ENCODE measurements at regions not wholly inside any gene's neighbourhood (a gene's known extent, or its start where the extent isn't known, plus 50 kb on each side); places are given as distances from the start of the nearest gene placed in this dataset.

DNA sequence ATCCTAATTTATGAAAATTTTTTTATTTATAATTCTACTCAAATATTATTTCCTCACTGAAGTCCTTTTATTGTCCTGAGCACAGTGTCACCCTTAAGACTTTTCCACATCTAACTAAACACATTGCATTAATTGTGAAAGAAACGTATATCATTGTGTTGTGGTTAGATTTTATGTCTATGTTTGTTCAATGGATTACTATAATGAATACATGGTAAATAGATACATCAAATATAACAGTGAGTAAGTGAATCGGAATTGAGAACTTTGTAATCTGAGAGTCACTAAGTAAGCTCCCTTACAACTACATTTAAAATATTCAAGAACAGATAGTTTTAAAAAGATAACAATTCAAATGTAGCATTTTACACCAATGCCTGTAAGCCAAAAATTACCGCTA, 417.6 kb upstream of the PCDH20 start:
- Mint-ChIP-seq H3K4me3 (no peak overlapping the region), H3K27ac (no peak overlapping the region), H3K9me3 (no peaks in the 10 kb centered on the region), H3K4me1 (no peaks in the 10 kb centered on the region), H3K36me3 (ENCODE audit: low read depth) (no peaks in the 10 kb centered on the region), H3K27me3 (ENCODE audit: low read depth, poor library complexity) (no peaks in the 10 kb centered on the region)
- TF ChIP-seq, protein P1, sequence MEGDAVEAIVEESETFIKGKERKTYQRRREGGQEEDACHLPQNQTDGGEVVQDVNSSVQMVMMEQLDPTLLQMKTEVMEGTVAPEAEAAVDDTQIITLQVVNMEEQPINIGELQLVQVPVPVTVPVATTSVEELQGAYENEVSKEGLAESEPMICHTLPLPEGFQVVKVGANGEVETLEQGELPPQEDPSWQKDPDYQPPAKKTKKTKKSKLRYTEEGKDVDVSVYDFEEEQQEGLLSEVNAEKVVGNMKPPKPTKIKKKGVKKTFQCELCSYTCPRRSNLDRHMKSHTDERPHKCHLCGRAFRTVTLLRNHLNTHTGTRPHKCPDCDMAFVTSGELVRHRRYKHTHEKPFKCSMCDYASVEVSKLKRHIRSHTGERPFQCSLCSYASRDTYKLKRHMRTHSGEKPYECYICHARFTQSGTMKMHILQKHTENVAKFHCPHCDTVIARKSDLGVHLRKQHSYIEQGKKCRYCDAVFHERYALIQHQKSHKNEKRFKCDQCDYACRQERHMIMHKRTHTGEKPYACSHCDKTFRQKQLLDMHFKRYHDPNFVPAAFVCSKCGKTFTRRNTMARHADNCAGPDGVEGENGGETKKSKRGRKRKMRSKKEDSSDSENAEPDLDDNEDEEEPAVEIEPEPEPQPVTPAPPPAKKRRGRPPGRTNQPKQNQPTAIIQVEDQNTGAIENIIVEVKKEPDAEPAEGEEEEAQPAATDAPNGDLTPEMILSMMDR (IDR thresholded peaks at IDR 0.05): no peak
- DNase-seq: no peak

DNA sequence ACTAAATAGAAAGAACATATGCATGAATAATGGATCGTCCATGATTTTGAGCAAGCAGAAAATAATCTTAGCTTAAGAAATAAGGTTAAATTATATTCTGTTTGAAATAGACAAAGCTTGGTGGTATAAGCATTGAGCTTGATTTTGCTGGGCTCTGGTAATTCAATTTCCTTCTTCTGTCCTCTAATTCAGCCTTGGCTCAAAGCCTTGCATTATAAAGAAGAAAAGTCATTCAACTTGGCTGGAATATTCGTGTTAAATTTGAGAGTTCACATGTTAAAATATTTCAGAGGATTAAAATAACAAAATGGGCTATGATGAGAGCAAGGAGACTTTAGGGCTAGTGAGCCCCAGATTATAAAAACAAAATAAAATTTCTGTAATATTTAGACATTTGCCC, 415.4 kb upstream of the PCDH20 start:
- TF ChIP-seq, protein P1 (IDR thresholded peaks at IDR 0.05): no peak
- H3K36me3 Mint-ChIP-seq (ENCODE audit: low read depth): no peaks in the 10 kb centered on the region
- no peaks in the 10 kb centered on the region for H3K27me3 Mint-ChIP-seq (ENCODE audit: low read depth, poor library complexity)
- H3K27ac Mint-ChIP-seq: no peak overlapping the region
- H3K9me3 Mint-ChIP-seq: no peaks in the 10 kb centered on the region
- DNase-seq: no peak
- H3K4me1 Mint-ChIP-seq: no peaks in the 10 kb centered on the region
- no peak overlapping the region for H3K4me3 Mint-ChIP-seq

DNA sequence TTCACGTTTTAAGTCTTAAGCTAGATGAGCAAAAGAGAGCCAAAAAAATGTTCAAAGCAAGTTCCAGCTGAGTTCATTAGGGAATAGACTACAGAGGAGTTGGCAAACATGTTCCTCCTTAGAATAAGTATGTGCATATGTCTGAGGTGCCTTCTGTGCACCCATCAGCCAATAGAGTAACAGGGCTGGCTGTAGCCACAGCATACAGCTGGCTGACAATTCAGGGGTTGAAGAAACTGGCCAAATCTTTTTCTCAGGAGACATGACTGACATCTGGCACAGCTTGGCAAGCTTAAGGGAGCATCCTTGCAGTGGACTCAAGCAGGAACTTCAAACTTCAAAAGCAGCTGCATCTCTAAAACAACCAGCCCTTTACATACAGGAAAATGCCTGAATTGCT, 414.8 kb upstream of the PCDH20 start:
- no peaks in the 10 kb centered on the region for H3K36me3 Mint-ChIP-seq (ENCODE audit: low read depth)
- H3K9me3 Mint-ChIP-seq: no peaks in the 10 kb centered on the region
- no peak overlapping the region for H3K4me3 Mint-ChIP-seq
- TF ChIP-seq, protein P1 (IDR thresholded peaks at IDR 0.05): no peak
- H3K27ac Mint-ChIP-seq: no peak overlapping the region
- H3K27me3 Mint-ChIP-seq (ENCODE audit: low read depth, poor library complexity): no peaks in the 10 kb centered on the region
- no peaks in the 10 kb centered on the region for H3K4me1 Mint-ChIP-seq
- DNase-seq: no peak

DNA sequence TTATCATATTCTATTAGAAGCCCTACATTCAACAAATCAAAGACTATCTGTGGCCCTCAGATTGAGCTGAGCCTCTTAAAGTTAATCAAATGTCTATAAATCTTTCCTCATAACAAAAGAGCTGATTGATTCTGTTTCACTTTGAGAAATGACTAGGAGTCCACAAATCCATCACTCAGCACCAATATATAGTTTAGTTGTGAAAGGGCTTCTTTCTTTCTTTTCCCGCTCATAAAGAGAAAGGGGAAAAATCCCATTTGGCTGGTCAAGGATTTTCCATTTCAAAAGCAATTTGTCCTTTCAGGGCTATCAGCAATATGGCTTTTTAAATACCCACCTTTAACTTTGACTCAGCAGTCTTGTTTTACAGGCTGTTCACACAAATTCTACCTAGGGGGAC, 408.5 kb upstream of the PCDH20 start:
- TF ChIP-seq, protein P1 (IDR thresholded peaks at IDR 0.05): no peak
- H3K4me1 Mint-ChIP-seq: no peaks in the 10 kb centered on the region
- no peaks in the 10 kb centered on the region for H3K27me3 Mint-ChIP-seq (ENCODE audit: low read depth, poor library complexity)
- no peaks in the 10 kb centered on the region for H3K36me3 Mint-ChIP-seq (ENCODE audit: low read depth)
- no peaks in the 10 kb centered on the region for H3K9me3 Mint-ChIP-seq
- H3K4me3 Mint-ChIP-seq: no peak overlapping the region
- H3K27ac Mint-ChIP-seq: no peak overlapping the region
- DNase-seq: no peak

DNA sequence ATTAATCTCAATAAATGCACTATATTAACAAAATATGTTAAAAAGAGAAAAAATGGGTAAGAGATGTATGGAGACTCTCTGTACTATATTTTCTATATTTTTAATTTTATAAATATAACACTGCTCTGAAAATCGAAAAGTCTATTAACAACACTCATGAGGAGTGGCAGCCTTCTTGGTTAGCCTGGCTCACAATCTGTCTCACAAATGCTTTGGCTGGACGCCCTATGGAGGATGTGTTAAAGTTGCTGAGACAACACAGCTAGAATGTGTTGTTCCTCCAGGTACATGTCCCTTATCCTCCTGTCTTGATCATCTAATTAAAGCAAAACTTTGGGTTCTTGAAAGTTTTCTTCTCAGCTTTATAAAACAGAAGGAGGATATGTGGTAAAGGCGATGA, 396.6 kb upstream of the PCDH20 start:
- TF ChIP-seq, protein P1 (IDR thresholded peaks at IDR 0.05): no peak
- no peaks in the 10 kb centered on the region for H3K27me3 Mint-ChIP-seq (ENCODE audit: low read depth, poor library complexity)
- no peak for DNase-seq
- no peak overlapping the region for H3K4me3 Mint-ChIP-seq
- no peaks in the 10 kb centered on the region for H3K4me1 Mint-ChIP-seq
- no peaks in the 10 kb centered on the region for H3K36me3 Mint-ChIP-seq (ENCODE audit: low read depth)
- no peak overlapping the region for H3K27ac Mint-ChIP-seq
- H3K9me3 Mint-ChIP-seq: peaks cover 3% of the 10 kb centered on the region

DNA sequence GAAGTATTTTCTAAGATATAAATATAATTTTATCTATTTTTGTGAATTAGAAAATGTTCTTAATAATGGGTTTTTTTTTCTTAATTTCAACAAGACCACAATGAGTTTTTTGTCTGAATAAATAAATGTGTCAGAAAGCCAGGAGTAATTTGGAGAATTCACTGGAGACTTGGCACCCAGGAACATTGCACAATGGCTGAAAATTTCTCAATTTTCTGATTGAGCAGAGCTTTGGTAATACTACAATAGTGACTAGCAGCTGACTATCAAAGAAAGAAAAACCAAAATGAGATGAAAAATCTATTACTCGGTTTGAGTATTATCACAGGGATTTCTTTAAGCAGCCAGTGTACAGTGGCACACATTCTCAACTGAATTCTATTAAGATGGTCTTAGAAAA, 394.4 kb upstream of the PCDH20 start:
- H3K4me1 Mint-ChIP-seq: no peaks in the 10 kb centered on the region
- no peak overlapping the region for H3K27ac Mint-ChIP-seq
- H3K27me3 Mint-ChIP-seq (ENCODE audit: low read depth, poor library complexity): no peaks in the 10 kb centered on the region
- TF ChIP-seq, protein P1 (IDR thresholded peaks at IDR 0.05): no peak
- peaks cover 10% of the 10 kb centered on the region for H3K9me3 Mint-ChIP-seq
- H3K36me3 Mint-ChIP-seq (ENCODE audit: low read depth): no peaks in the 10 kb centered on the region
- DNase-seq: no peak
- no peak overlapping the region for H3K4me3 Mint-ChIP-seq
